Fibroblast of lung (primary cell): ENCODE measurements at regions not wholly inside any gene's neighbourhood (a gene's known extent, or its start where the extent isn't known, plus 50 kb on each side); places are given as distances from the start of the nearest gene placed in this dataset.
"Not testable (repeated sequence)": the region's sequence is repeated elsewhere in the genome, so short reads cannot be mapped to it uniquely, and the experiment has no call there.

Experiments used
- DNase-seq, 2 donors: peaks; one replicate each; pipeline versions ENCODE4 v3.0.0 to v3.0.0-alpha.2; 2010; ENCODE audit warnings: low read depth in 2 of 2
- H2AFZ ChIP-seq: 2 replicates; pipeline ENCODE4 v1.5.1; 2012; ENCODE audit warnings: low read length, control low read depth, inconsistent platforms
- H3K27ac ChIP-seq: 2 replicates; pipeline ENCODE4 v1.5.1; 2011; ENCODE audit warnings: low read length, control low read depth; ENCODE audit not compliant: insufficient read depth
- H3K27me3 ChIP-seq: 2 replicates; pipeline ENCODE4 v1.5.1; 2011; ENCODE audit warnings: mild to moderate bottlenecking, low read length; ENCODE audit not compliant: control insufficient read depth, insufficient read depth
- H3K36me3 ChIP-seq: 2 replicates; pipeline ENCODE4 v1.5.1; 2011; ENCODE audit warnings: low read length; ENCODE audit not compliant: control insufficient read depth, insufficient read depth
- H3K4me1 ChIP-seq: 2 replicates; pipeline ENCODE4 v1.5.1; 2011; ENCODE audit warnings: low read length; ENCODE audit not compliant: control insufficient read depth, insufficient read depth; ENCODE audit errors: extremely low read depth
- H3K4me2 ChIP-seq: 2 replicates; pipeline ENCODE4 v1.5.1; 2011; ENCODE audit warnings: low read length, control low read depth; ENCODE audit not compliant: insufficient read depth; ENCODE audit errors: extremely low read depth
- H3K4me3 ChIP-seq, 4 experiments: fragments of 200-600 bp in 1 of 4; sonication (generic) in 1 of 4; replicated peaks in 1 of 4; 2 replicates each; pipeline ENCODE4 v1.5.1; 2011 to 2016; ENCODE audit warnings: low read length in 4 of 4, low read depth in 3 of 4, mild to moderate bottlenecking in 3 of 4, control low read depth in 2 of 4, inconsistent platforms in 1 of 4, mixed read lengths in 1 of 4; ENCODE audit not compliant: insufficient read depth in 1 of 4; ENCODE audit errors: control extremely low read depth in 1 of 4
- H3K79me2 ChIP-seq: 2 replicates; pipeline ENCODE4 v1.5.1; 2012; ENCODE audit warnings: mild to moderate bottlenecking, low read length, inconsistent platforms; ENCODE audit not compliant: control insufficient read depth, insufficient read depth
- H3K9ac ChIP-seq: 2 replicates; pipeline ENCODE4 v1.5.1; 2011; ENCODE audit warnings: mild to moderate bottlenecking, low read length, control low read depth; ENCODE audit not compliant: insufficient read depth
- H3K9me3 ChIP-seq: 2 replicates; pipeline ENCODE4 v1.5.1; 2012; ENCODE audit warnings: low read depth, low read length; ENCODE audit not compliant: control insufficient read depth, insufficient read depth
- H4K20me1 ChIP-seq: 2 replicates; pipeline ENCODE4 v1.5.1; 2011; ENCODE audit warnings: low read length; ENCODE audit not compliant: control insufficient read depth, insufficient read depth; ENCODE audit errors: extremely low read depth
- EZH2 ChIP-seq: IDR thresholded peaks from 2 replicates; pipeline ENCODE4 v1.5.1; 2012; ENCODE audit warnings: low read length, control low read depth, mild to moderate bottlenecking; ENCODE audit errors: missing control alignments
- TF ChIP-seq, protein P1 (sequence below), 2 donors: IDR thresholded peaks in 1 of 2; conservative IDR thresholded peaks in 1 of 2; 1 replicate in 1 of 2; 2 replicates in 1 of 2; pipeline ENCODE4 v1.5.1; 2011 to 2012; ENCODE audit warnings: low read length in 2 of 2, control low read depth in 1 of 2, inconsistent platforms in 1 of 2, low read depth in 1 of 2, mild to moderate bottlenecking in 1 of 2

DNA sequence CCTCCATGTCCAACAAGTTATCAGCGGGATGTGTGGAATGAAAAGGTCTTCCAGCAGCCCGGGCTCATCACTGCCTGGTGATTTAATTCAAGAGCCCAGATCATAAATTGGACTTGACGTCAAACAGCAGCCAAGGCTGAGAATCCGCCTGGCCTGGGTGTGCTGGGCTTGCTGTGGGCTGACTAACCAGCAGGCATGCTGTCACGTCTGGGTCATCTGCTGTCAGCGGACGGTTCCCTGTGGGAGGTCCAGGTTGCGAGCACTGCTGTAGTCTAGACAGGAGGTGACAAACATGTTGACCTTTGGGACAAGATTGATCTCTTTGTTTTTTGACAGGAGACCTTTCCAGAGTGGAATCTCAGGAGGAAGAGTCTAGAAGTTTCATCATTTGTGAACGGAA lies 289.7 kb downstream of the OSTF1 start:
- DNase-seq, result peak in 1 of 2 donors; percentile 42
- H4K20me1 ChIP-seq, result no peaks in the 10 kb centered on the region
- no peak overlapping the region for H2AFZ ChIP-seq
- H3K4me3 ChIP-seq, result no peak overlapping the region
- no peaks in the 10 kb centered on the region for H3K79me2 ChIP-seq
- TF ChIP-seq EZH2, result no peak
- TF ChIP-seq, protein P1, sequence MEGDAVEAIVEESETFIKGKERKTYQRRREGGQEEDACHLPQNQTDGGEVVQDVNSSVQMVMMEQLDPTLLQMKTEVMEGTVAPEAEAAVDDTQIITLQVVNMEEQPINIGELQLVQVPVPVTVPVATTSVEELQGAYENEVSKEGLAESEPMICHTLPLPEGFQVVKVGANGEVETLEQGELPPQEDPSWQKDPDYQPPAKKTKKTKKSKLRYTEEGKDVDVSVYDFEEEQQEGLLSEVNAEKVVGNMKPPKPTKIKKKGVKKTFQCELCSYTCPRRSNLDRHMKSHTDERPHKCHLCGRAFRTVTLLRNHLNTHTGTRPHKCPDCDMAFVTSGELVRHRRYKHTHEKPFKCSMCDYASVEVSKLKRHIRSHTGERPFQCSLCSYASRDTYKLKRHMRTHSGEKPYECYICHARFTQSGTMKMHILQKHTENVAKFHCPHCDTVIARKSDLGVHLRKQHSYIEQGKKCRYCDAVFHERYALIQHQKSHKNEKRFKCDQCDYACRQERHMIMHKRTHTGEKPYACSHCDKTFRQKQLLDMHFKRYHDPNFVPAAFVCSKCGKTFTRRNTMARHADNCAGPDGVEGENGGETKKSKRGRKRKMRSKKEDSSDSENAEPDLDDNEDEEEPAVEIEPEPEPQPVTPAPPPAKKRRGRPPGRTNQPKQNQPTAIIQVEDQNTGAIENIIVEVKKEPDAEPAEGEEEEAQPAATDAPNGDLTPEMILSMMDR (conservative IDR thresholded peaks at IDR 0.05 in 1 of 2, IDR thresholded peaks at IDR 0.05 in 1 of 2; ENCODE audit: low read depth in 1 of 2, low read length in 2 of 2), result no peak
- H3K4me1 ChIP-seq, result no peaks in the 10 kb centered on the region
- no peak overlapping the region for H3K9ac ChIP-seq
- H3K27me3 ChIP-seq, result no peaks in the 10 kb centered on the region
- no peak overlapping the region for H3K27ac ChIP-seq
- H3K4me2 ChIP-seq, result no peak overlapping the region
- H3K9me3 ChIP-seq, result no peaks in the 10 kb centered on the region
- H3K36me3 ChIP-seq, result no peaks in the 10 kb centered on the region

DNA sequence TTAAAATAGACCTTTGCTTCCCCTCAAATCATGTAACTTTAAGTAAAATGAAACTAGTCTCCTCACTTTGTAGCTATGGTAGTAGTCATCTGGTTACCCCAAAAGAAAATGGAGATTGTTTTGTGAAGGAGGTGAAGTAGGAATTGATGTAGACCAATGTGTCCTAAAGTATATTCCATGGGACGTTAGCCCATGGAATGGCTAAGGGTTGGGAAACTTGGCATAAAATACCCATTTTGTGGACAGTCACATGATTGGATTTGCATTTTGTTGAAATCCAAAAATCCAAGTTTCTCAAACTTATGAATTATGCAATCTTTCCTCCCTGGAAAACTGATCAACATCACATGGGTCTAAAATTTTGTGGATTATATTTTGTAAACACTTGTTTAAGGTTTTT lies 290.6 kb downstream of the OSTF1 start:
- Histone ChIP-seq H3K4me2 (no peak overlapping the region), H3K36me3 (no peaks in the 10 kb centered on the region), H3K79me2 (no peaks in the 10 kb centered on the region), H3K9me3 (no peaks in the 10 kb centered on the region), H3K9ac (no peak overlapping the region), H3K27me3 (no peaks in the 10 kb centered on the region), H4K20me1 (no peaks in the 10 kb centered on the region), H2AFZ (no peak overlapping the region), H3K4me1 (no peaks in the 10 kb centered on the region), H3K4me3 (no peak overlapping the region), H3K27ac (no peak overlapping the region)
- no peak for DNase-seq
- TF ChIP-seq EZH2, result no peak
- TF ChIP-seq, protein P1 (conservative IDR thresholded peaks at IDR 0.05 in 1 of 2, IDR thresholded peaks at IDR 0.05 in 1 of 2; ENCODE audit: low read depth in 1 of 2, low read length in 2 of 2), result no peak

DNA sequence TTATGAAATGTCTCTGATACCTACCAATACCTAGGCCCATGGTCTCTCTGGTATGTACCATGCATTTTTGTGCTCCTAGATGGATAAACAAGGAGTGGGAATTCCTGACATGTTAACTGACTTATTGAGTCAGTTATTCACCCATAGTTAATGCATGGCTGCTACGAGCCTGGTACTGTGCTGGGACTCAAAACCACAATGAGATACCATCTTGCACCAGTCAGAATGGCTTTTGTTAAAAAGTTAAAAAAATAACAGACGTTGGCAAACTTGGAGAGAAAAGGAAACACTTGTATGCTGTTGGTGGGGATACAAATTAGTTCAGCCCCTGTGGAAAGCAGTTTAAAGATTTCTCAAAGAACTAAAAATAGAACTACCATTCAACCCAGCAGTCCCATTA lies 293.8 kb downstream of the OSTF1 start:
- Histone ChIP-seq H3K4me2 (no peak overlapping the region), H3K9ac (no peak overlapping the region), H3K4me1 (no peaks in the 10 kb centered on the region), H3K27ac (no peak overlapping the region), H4K20me1 (no peaks in the 10 kb centered on the region), H3K79me2 (no peaks in the 10 kb centered on the region), H3K27me3 (no peaks in the 10 kb centered on the region), H2AFZ (no peak overlapping the region), H3K9me3 (no peaks in the 10 kb centered on the region), H3K4me3 (no peak overlapping the region), H3K36me3 (no peaks in the 10 kb centered on the region)
- TF ChIP-seq EZH2, result no peak
- TF ChIP-seq, protein P1 (conservative IDR thresholded peaks at IDR 0.05 in 1 of 2, IDR thresholded peaks at IDR 0.05 in 1 of 2; ENCODE audit: low read depth in 1 of 2, low read length in 2 of 2), result no peak
- peak in 1 of 2 donors; percentile 48 for DNase-seq

DNA sequence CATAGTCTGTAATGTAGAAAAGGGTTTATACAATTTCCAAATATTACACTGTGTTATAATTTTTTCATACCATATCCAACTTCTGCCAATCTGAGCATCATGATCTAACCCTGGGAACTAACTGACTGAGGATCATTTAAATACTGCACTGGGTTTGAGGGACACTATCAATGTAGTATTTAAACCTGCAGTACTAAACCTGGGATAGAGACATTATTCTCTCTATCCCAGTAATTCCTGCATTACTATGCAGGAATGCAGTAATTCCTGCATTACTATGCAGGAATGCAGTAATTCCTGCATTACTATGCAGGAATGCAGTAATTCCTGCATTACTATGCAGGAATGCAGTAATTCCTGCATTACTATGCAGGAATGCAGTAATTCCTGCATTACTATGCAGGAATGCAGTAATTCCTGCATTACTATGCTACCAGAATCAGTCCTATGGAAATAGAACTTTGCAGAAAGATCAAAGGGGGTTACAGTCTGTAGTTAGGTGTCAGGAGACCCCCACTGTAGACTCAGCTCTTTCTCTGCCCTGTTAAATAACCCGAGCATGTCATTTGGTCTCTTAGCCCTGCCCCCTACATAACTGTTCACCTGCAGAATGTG lies 295.2 kb downstream of the OSTF1 start:
- H3K4me1 ChIP-seq, H3K79me2 ChIP-seq, H3K4me2 ChIP-seq, H3K9me3 ChIP-seq, H3K36me3 ChIP-seq, H3K27ac ChIP-seq, H3K4me3 ChIP-seq, H4K20me1 ChIP-seq, H3K9ac ChIP-seq, H3K27me3 ChIP-seq, H2AFZ ChIP-seq: not testable (repeated sequence)
- DNase-seq, result peak in 1 of 2 donors; percentile 6
